Nephron (organoid): ENCODE measurements at regions not wholly inside any gene's neighbourhood (a gene's known extent, or its start where the extent isn't known, plus 50 kb on each side); places are given as distances from the start of the nearest gene placed in this dataset.

ENCODE experiments used
- H3K27ac Mint-ChIP-seq, 3 experiments: 2 replicates each; pipeline ENCODE4 v1.8.0; 2020; ENCODE audit warnings: mixed read lengths in 3 of 3, mild to moderate bottlenecking in 2 of 3, moderate library complexity in 1 of 3
- H3K27me3 Mint-ChIP-seq: 2 replicates; pipeline ENCODE4 v1.8.0; 2021; ENCODE audit warnings: low read depth, mild to moderate bottlenecking, moderate library complexity, mixed read lengths
- H3K36me3 Mint-ChIP-seq: 2 replicates; pipeline ENCODE4 v1.8.0; 2020; ENCODE audit warnings: low read depth, mixed read lengths
- H3K4me1 Mint-ChIP-seq: 2 replicates; pipeline ENCODE4 v1.8.0; 2020; ENCODE audit warnings: mixed read lengths
- H3K4me3 Mint-ChIP-seq, 3 experiments: 2 replicates each; pipeline ENCODE4 v1.8.0; 2020; ENCODE audit warnings: mild to moderate bottlenecking in 3 of 3, mixed read lengths in 3 of 3, moderate library complexity in 2 of 3
- H3K9me3 Mint-ChIP-seq: 2 replicates; pipeline ENCODE4 v1.8.0; 2020; ENCODE audit warnings: mixed read lengths
- CTCF ChIP-seq, 3 experiments: fragments of 200-600 bp; sonication (generic); IDR thresholded peaks; one replicate each; pipeline ENCODE4 v1.5.0; 2021; ENCODE audit warnings: antibody characterized with exemption in 3 of 3; ENCODE audit not compliant: unreplicated experiment in 3 of 3

GRCh38 chr4:52235552-52236201 lies 184.6 kb downstream of the SPATA18 start:
- Mint-ChIP-seq H3K36me3 (no peaks in the 10 kb centered on the region), H3K27me3 (peaks cover 4% of the 10 kb centered on the region), H3K4me1 (peaks cover 46% of the 10 kb centered on the region), H3K9me3 (peaks cover 5% of the 10 kb centered on the region), H3K4me3 (peak overlapping the region in 1 of 3 experiments; percentile 6), H3K27ac (peak overlapping the region; percentile 94 to 98 (median 96))
- no peak for TF ChIP-seq CTCF (IDR thresholded peaks at IDR 0.05; ENCODE audit: unreplicated experiment in 3 of 3)

- Mint-ChIP-seq H3K36me3 (no peaks in the 10 kb centered on the region), H3K27me3 (peaks cover 2% of the 10 kb centered on the region), H3K4me1 (peaks cover 41% of the 10 kb centered on the region), H3K4me3 (no peak overlapping the region), H3K9me3 (peaks cover 3% of the 10 kb centered on the region), H3K27ac (peak overlapping the region in 1 of 3 experiments; percentile 14)
- TF ChIP-seq CTCF (IDR thresholded peaks at IDR 0.05; ENCODE audit: unreplicated experiment in 3 of 3), result no peak
Observed at GRCh38 chr4:52241916-52242315, 190.8 kb downstream of the SPATA18 start.

- Mint-ChIP-seq H3K9me3 (peaks cover 3% of the 10 kb centered on the region), H3K4me1 (peaks cover 50% of the 10 kb centered on the region), H3K27me3 (no peaks in the 10 kb centered on the region), H3K36me3 (no peaks in the 10 kb centered on the region), H3K4me3 (no peak overlapping the region), H3K27ac (peak overlapping the region; percentile 19 to 78 (median 42))
- no peak for TF ChIP-seq CTCF (IDR thresholded peaks at IDR 0.05; ENCODE audit: unreplicated experiment in 3 of 3)
Observed at GRCh38 chr4:52243367-52243766, 192.3 kb downstream of the SPATA18 start.

GRCh38 chr4:52244103-52244775 lies 193.1 kb downstream of the SPATA18 start:
- TF ChIP-seq CTCF (IDR thresholded peaks at IDR 0.05; ENCODE audit: unreplicated experiment in 3 of 3), result no peak
- Mint-ChIP-seq H3K4me3 (no peak overlapping the region), H3K4me1 (peaks cover 57% of the 10 kb centered on the region), H3K27ac (peak overlapping the region; percentile 64 to 78 (median 71)), H3K36me3 (no peaks in the 10 kb centered on the region), H3K9me3 (peaks cover 3% of the 10 kb centered on the region), H3K27me3 (no peaks in the 10 kb centered on the region)

GRCh38 chr4:52244848-52245247 lies 193.7 kb downstream of the SPATA18 start:
- H3K27me3 Mint-ChIP-seq, result no peaks in the 10 kb centered on the region
- TF ChIP-seq CTCF (IDR thresholded peaks at IDR 0.05; ENCODE audit: unreplicated experiment in 3 of 3), result no peak
- H3K9me3 Mint-ChIP-seq, result peaks cover 2% of the 10 kb centered on the region
- no peaks in the 10 kb centered on the region for H3K36me3 Mint-ChIP-seq
- peak overlapping the region; percentile 64 to 78 (median 71) for H3K27ac Mint-ChIP-seq
- peaks cover 63% of the 10 kb centered on the region for H3K4me1 Mint-ChIP-seq
- no peak overlapping the region for H3K4me3 Mint-ChIP-seq
